MCF 10A (cell line): ENCODE measurements at regions not wholly inside any gene's neighbourhood (a gene's known extent, or its start where the extent isn't known, plus 50 kb on each side); places are given as distances from the start of the nearest gene placed in this dataset.

ENCODE experiments used
- BruUV-seq: library from RNA; stranded (reverse); fragments of 400-500 nt; replicated peaks from 2 replicates; lab custom pipeline; 2021; lab: Mats Ljungman, UMichigan
- CTCF ChIA-PET: fragments of 300-600 bp; sonication (Branson Sonifier 250); formaldehyde crosslinking; extraction: SDS; loops from one replicate; lab custom pipeline; 2021; ENCODE audit warnings: antibody characterized with exemption, inconsistent platforms; lab: Yijun Ruan, JAX
- POLR2A ChIA-PET: fragments of 300-600, 350-650 bp; sonication (Branson Sonifier 250); formaldehyde crosslinking; extraction: SDS; loops from one replicate; lab custom pipeline; 2020; ENCODE audit warnings: antibody characterized with exemption, inconsistent platforms; lab: Yijun Ruan, JAX
- DNase-seq: peaks from one replicate; pipeline ENCODE4 v3.0.0-alpha.2; 2018; ENCODE audit not compliant: unreplicated experiment
- H3K27ac Mint-ChIP-seq: one replicate; pipeline ENCODE4 v1.8.0; 2022; ENCODE audit warnings: mild to moderate bottlenecking, low read depth, mixed read lengths; ENCODE audit not compliant: unreplicated experiment
- H3K27me3 Mint-ChIP-seq: one replicate; pipeline ENCODE4 v1.8.0; 2022; ENCODE audit warnings: mixed read lengths; ENCODE audit not compliant: insufficient read depth, unreplicated experiment
- H3K36me3 Mint-ChIP-seq: one replicate; pipeline ENCODE4 v1.8.0; 2022; ENCODE audit warnings: mild to moderate bottlenecking, moderate library complexity, mixed read lengths; ENCODE audit not compliant: insufficient read depth, unreplicated experiment
- H3K4me1 Mint-ChIP-seq: one replicate; pipeline ENCODE4 v1.8.0; 2022; ENCODE audit warnings: mixed read lengths; ENCODE audit not compliant: insufficient read depth, unreplicated experiment
- H3K4me3 Mint-ChIP-seq: one replicate; pipeline ENCODE4 v1.8.0; 2022; ENCODE audit warnings: mild to moderate bottlenecking, moderate library complexity, mixed read lengths; ENCODE audit not compliant: unreplicated experiment
- H3K9me3 Mint-ChIP-seq: one replicate; pipeline ENCODE4 v1.8.0; 2022; ENCODE audit warnings: mixed read lengths; ENCODE audit not compliant: unreplicated experiment
- CTCF ChIP-seq: fragments of 200-600 bp; IDR thresholded peaks from one replicate; pipeline ENCODE4 v1.8.0; 2022; ENCODE audit warnings: antibody characterized with exemption, mild to moderate bottlenecking; ENCODE audit not compliant: unreplicated experiment
- intact Hi-C: fragments of 100-400 bp; cut with micrococcal nuclease; formaldehyde crosslinking; loops from 2 replicates; pipeline ENCODE4 v1.14.1; 2022

DNA sequence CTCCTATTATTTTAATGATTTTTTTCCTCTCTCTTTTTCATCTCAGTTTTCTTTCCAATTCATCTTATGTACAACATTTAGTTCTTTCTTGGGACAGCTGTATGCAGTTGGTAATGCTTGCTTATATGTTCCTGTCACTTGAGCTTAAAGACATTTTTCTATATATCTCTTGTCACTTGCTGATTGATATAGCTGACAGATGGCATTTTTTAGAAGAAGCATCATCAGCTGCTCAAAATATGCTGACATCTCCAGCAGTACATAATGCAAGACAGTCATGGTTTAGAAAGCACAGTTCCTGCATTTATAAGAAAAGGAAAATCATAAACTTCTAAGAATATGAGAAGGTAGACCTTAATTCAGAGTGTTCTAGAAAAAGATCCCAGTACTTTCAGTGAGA, 56.5 kb downstream of the DCAF8L1 start:
- no peaks in the 10 kb centered on the region for H3K36me3 Mint-ChIP-seq
- H3K4me3 Mint-ChIP-seq, result no peak overlapping the region
- ChIA-PET CTCF (interaction anchor here (0.7 kb wide), 1 partner anchor 51 kb away, joined by 5 read pairs; no protein-coding TSS in a partner anchor), POLR2A (interaction anchor here (0.6 kb wide), 1 partner anchor 74 kb away, joined by 3 read pairs; no protein-coding TSS in a partner anchor)
- intact Hi-C loops, result no loop called here
- no peak for DNase-seq
- no peak for TF ChIP-seq CTCF
- no TSS peak for BruUV-seq
- peaks cover 6% of the 10 kb centered on the region for H3K4me1 Mint-ChIP-seq
- H3K27me3 Mint-ChIP-seq, result no peaks in the 10 kb centered on the region
- no peak overlapping the region for H3K27ac Mint-ChIP-seq
- peaks cover 10% of the 10 kb centered on the region for H3K9me3 Mint-ChIP-seq

DNA sequence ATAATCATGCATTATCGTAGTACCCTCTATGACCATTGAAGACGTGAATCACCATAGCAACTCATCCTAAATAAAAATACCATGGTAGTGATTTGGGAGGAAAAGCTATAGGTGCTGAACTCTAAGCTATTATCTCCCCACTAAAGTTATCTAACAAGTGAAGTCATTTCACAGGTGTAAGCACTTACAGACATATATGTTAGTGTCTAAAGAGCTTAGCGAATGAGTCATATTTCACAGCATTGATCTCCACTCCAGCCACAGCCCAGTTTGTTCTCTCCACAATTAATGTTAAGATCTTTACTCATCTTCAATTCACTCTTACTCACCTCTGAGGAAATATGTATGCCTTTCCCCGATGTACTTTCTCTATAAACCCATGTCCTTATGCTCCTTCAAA, 57.0 kb downstream of the DCAF8L1 start:
- no peak for TF ChIP-seq CTCF
- Mint-ChIP-seq H3K27ac (no peak overlapping the region), H3K27me3 (no peaks in the 10 kb centered on the region), H3K9me3 (peaks cover 10% of the 10 kb centered on the region), H3K4me3 (no peak overlapping the region), H3K36me3 (no peaks in the 10 kb centered on the region), H3K4me1 (peaks cover 6% of the 10 kb centered on the region)
- POLR2A ChIA-PET, result interaction anchor here (0.6 kb wide), 1 partner anchor 75 kb away, joined by 3 read pairs; no protein-coding TSS in a partner anchor
- no TSS peak for BruUV-seq
- CTCF ChIA-PET, result interaction anchor here (0.6 kb wide), 2 partner anchors 43 to 659 kb away, joined by 3 to 4 read pairs; no protein-coding TSS in a partner anchor
- DNase-seq, result peak; percentile 21
- intact Hi-C loops, result no loop called here

GRCh38 chrX:27918799-27919198, 62.5 kb downstream of the DCAF8L1 start:
- no TSS peak for BruUV-seq
- peak; percentile 41 for DNase-seq
- Mint-ChIP-seq H3K36me3 (no peaks in the 10 kb centered on the region), H3K4me3 (no peak overlapping the region), H3K4me1 (no peaks in the 10 kb centered on the region), H3K27ac (no peak overlapping the region), H3K27me3 (no peaks in the 10 kb centered on the region), H3K9me3 (no peaks in the 10 kb centered on the region)
- POLR2A ChIA-PET, result interaction anchor here (1.0 kb wide), 1 partner anchor 666 kb away, joined by 3 read pairs; no protein-coding TSS in a partner anchor
- CTCF ChIA-PET, result interaction anchor here (1.0 kb wide), 1 partner anchor 713 kb away, joined by 3 read pairs; no protein-coding TSS in a partner anchor
- TF ChIP-seq CTCF, result peak; percentile 22
- intact Hi-C loops, result loop anchor here (2.0 to 5.0 kb wide), 3 partner anchors 884 to 1172 kb away; no protein-coding TSS in a partner anchor

- Mint-ChIP-seq H3K9me3 (no peaks in the 10 kb centered on the region), H3K36me3 (no peaks in the 10 kb centered on the region), H3K27ac (no peak overlapping the region), H3K4me3 (no peak overlapping the region), H3K4me1 (no peaks in the 10 kb centered on the region), H3K27me3 (no peaks in the 10 kb centered on the region)
- CTCF ChIA-PET, result interaction anchor here (0.5 to 1.0 kb wide), 2 partner anchors 358 to 714 kb away, joined by 3 read pairs; no protein-coding TSS in a partner anchor
- POLR2A ChIA-PET, result no interaction called here
- intact Hi-C loops, result loop anchor here (2.0 to 5.0 kb wide), 3 partner anchors 884 to 1173 kb away; no protein-coding TSS in a partner anchor
- no peak for TF ChIP-seq CTCF
- BruUV-seq, result no TSS peak
- DNase-seq, result no peak
Observed at GRCh38 chrX:27917713-27918500, 63.3 kb downstream of the DCAF8L1 start.
